Astrocyte (in vitro differentiated cells and primary cell): ENCODE measurements at regions not wholly inside any gene's neighbourhood (a gene's known extent, or its start where the extent isn't known, plus 50 kb on each side); places are given as distances from the start of the nearest gene placed in this dataset.

Experiments used
- DNase-seq: peaks from one replicate; pipeline ENCODE4 v3.0.0-alpha.2; 2010; ENCODE audit warnings: low read depth
- FAIRE-seq: peaks from 2 replicates; lab custom pipeline; 2011; peaks lifted over from hg19 to GRCh38; lab: Jason Lieb, UNC
- H2AFZ ChIP-seq: 2 replicates; pipeline ENCODE4 v1.6.0; 2012; ENCODE audit warnings: low read depth, low read length, inconsistent platforms
- H3K27ac ChIP-seq: 2 replicates; pipeline ENCODE4 v1.5.1; 2011; ENCODE audit warnings: low read depth, low read length, inconsistent platforms
- H3K27me3 ChIP-seq: 2 replicates; pipeline ENCODE4 v1.6.0; 2011; ENCODE audit warnings: low read length, inconsistent platforms; ENCODE audit not compliant: insufficient read depth
- H3K36me3 ChIP-seq: 2 replicates; pipeline ENCODE4 v1.5.1; 2011; ENCODE audit warnings: low read length, inconsistent platforms; ENCODE audit not compliant: insufficient read depth
- H3K4me1 ChIP-seq: 2 replicates; pipeline ENCODE4 v1.5.1; 2011; ENCODE audit warnings: low read length, inconsistent platforms; ENCODE audit not compliant: insufficient read depth
- H3K4me2 ChIP-seq: 2 replicates; pipeline ENCODE4 v1.6.0; 2012; ENCODE audit warnings: low read length, inconsistent platforms
- H3K4me3 ChIP-seq: 2 replicates; pipeline ENCODE4 v1.5.1; 2011; ENCODE audit warnings: low read depth, mild to moderate bottlenecking, low read length, inconsistent platforms; ENCODE audit not compliant: insufficient read depth
- H3K79me2 ChIP-seq: 2 replicates; pipeline ENCODE4 v1.6.0; 2012; ENCODE audit warnings: mild to moderate bottlenecking, low read length, inconsistent platforms; ENCODE audit not compliant: insufficient read depth
- H3K9ac ChIP-seq: 2 replicates; pipeline ENCODE4 v1.6.0; 2012; ENCODE audit warnings: mild to moderate bottlenecking, low read length, inconsistent platforms
- H3K9me3 ChIP-seq: 2 replicates; pipeline ENCODE4 v1.5.1; 2012; ENCODE audit warnings: low read depth, mild to moderate bottlenecking, low read length, inconsistent platforms; ENCODE audit not compliant: insufficient read depth
- H4K20me1 ChIP-seq: 2 replicates; pipeline ENCODE4 v1.6.0; 2012; ENCODE audit warnings: low read length, inconsistent platforms; ENCODE audit not compliant: insufficient read depth
- H3K27ac Mint-ChIP-seq: one replicate; pipeline ENCODE4 v1.8.0; 2021; ENCODE audit warnings: mild to moderate bottlenecking, mixed read lengths; ENCODE audit not compliant: unreplicated experiment
- H3K27me3 Mint-ChIP-seq: one replicate; pipeline ENCODE4 v1.8.0; 2021; ENCODE audit warnings: low read depth, mixed read lengths; ENCODE audit not compliant: unreplicated experiment
- H3K36me3 Mint-ChIP-seq: one replicate; pipeline ENCODE4 v1.8.0; 2021; ENCODE audit warnings: low read depth, mixed read lengths; ENCODE audit not compliant: unreplicated experiment
- H3K4me1 Mint-ChIP-seq: one replicate; pipeline ENCODE4 v1.8.0; 2021; ENCODE audit warnings: low read depth, mixed read lengths; ENCODE audit not compliant: unreplicated experiment
- H3K4me3 Mint-ChIP-seq: one replicate; pipeline ENCODE4 v1.8.0; 2021; ENCODE audit warnings: mild to moderate bottlenecking, moderate library complexity, mixed read lengths; ENCODE audit not compliant: unreplicated experiment
- H3K9me3 Mint-ChIP-seq: one replicate; pipeline ENCODE4 v1.8.0; 2021; ENCODE audit warnings: mild to moderate bottlenecking, mixed read lengths; ENCODE audit not compliant: unreplicated experiment
- CTCF ChIP-seq: IDR thresholded peaks from 2 replicates; pipeline ENCODE4 v1.5.1; 2011; ENCODE audit warnings: low read depth, mild to moderate bottlenecking, inconsistent platforms, low read length, moderate library complexity; ENCODE audit not compliant: insufficient read depth
- EZH2 ChIP-seq: IDR thresholded peaks from 2 replicates; pipeline ENCODE4 v1.6.1; 2012; ENCODE audit warnings: mild to moderate bottlenecking, low read length, inconsistent platforms; ENCODE audit not compliant: insufficient read depth

- Histone ChIP-seq H2AFZ (no peak overlapping the region), H3K4me1 (no peaks in the 10 kb centered on the region), H3K27me3 (no peaks in the 10 kb centered on the region), H3K9ac (no peak overlapping the region), H3K79me2 (no peaks in the 10 kb centered on the region), H3K4me3 (no peak overlapping the region), H3K36me3 (no peaks in the 10 kb centered on the region), H3K27ac (no peak overlapping the region), H3K4me2 (no peak overlapping the region), H4K20me1 (no peaks in the 10 kb centered on the region), H3K9me3 (no peaks in the 10 kb centered on the region)
- H3K9me3 Mint-ChIP-seq = no peaks in the 10 kb centered on the region
- DNase-seq = no peak
- FAIRE-seq = no peak
- no peaks in the 10 kb centered on the region for H3K27me3 Mint-ChIP-seq
- no peaks in the 10 kb centered on the region for H3K36me3 Mint-ChIP-seq
- no peak overlapping the region for H3K27ac Mint-ChIP-seq
- peaks cover 6% of the 10 kb centered on the region for H3K4me1 Mint-ChIP-seq
- H3K4me3 Mint-ChIP-seq = no peak overlapping the region
- no peak for TF ChIP-seq CTCF
These were observed 547.3 kb upstream of the B3GALT2 start for GRCh38 chr1:193733674-193734073.

GRCh38 chr1:193730017-193730416, 543.6 kb upstream of the B3GALT2 start:
- no peak overlapping the region for H3K4me3 Mint-ChIP-seq
- FAIRE-seq = no peak

GRCh38 chr1:193729429-193729828, 543.0 kb upstream of the B3GALT2 start:
- Histone ChIP-seq H3K4me3 (no peak overlapping the region), H2AFZ (no peak overlapping the region), H3K4me1 (no peaks in the 10 kb centered on the region), H3K36me3 (no peaks in the 10 kb centered on the region), H3K9me3 (no peaks in the 10 kb centered on the region), H3K27ac (no peak overlapping the region), H3K9ac (no peak overlapping the region), H3K79me2 (no peaks in the 10 kb centered on the region), H3K27me3 (no peaks in the 10 kb centered on the region), H3K4me2 (no peak overlapping the region), H4K20me1 (no peaks in the 10 kb centered on the region)
- Mint-ChIP-seq H3K36me3 (no peaks in the 10 kb centered on the region), H3K27ac (no peak overlapping the region), H3K4me3 (no peak overlapping the region), H3K9me3 (no peaks in the 10 kb centered on the region), H3K27me3 (peaks cover 3% of the 10 kb centered on the region), H3K4me1 (no peaks in the 10 kb centered on the region)
- DNase-seq = no peak
- no peak for FAIRE-seq
- TF ChIP-seq CTCF (no peak), EZH2 (no peak)

More at GRCh38 chr1:193730017-193730416, 543.6 kb upstream of the B3GALT2 start:
- Histone ChIP-seq H3K4me1 (no peaks in the 10 kb centered on the region), H3K79me2 (no peaks in the 10 kb centered on the region), H3K4me3 (no peak overlapping the region), H3K4me2 (no peak overlapping the region), H4K20me1 (no peaks in the 10 kb centered on the region), H3K27me3 (no peaks in the 10 kb centered on the region), H3K9ac (no peak overlapping the region), H3K36me3 (no peaks in the 10 kb centered on the region), H2AFZ (no peak overlapping the region), H3K9me3 (no peaks in the 10 kb centered on the region), H3K27ac (no peak overlapping the region)
- no peak overlapping the region for H3K27ac Mint-ChIP-seq
- H3K27me3 Mint-ChIP-seq = peaks cover 3% of the 10 kb centered on the region
- DNase-seq = peak; percentile 63
- H3K4me1 Mint-ChIP-seq = no peaks in the 10 kb centered on the region
- H3K9me3 Mint-ChIP-seq = no peaks in the 10 kb centered on the region
- no peak for TF ChIP-seq CTCF
- no peak for TF ChIP-seq EZH2
- no peaks in the 10 kb centered on the region for H3K36me3 Mint-ChIP-seq
